Calu3 (cell line): ENCODE measurements at regions not wholly inside any gene's neighbourhood (a gene's known extent, or its start where the extent isn't known, plus 50 kb on each side); places are given as distances from the start of the nearest gene placed in this dataset.

ENCODE experiments used
- BruUV-seq: library from RNA; stranded (reverse); fragments of 400-500 nt; replicated peaks from 2 replicates; lab custom pipeline; 2021; lab: Mats Ljungman, UMichigan
- CTCF ChIA-PET: fragments of 300-600 bp; sonication (Branson Sonifier 250); formaldehyde crosslinking; loops from one replicate; lab custom pipeline; 2022; ENCODE audit warnings: antibody characterized with exemption; lab: Charles Lee
- DNase-seq: peaks from one replicate; pipeline ENCODE4 v3.0.0; 2022
- H3K27ac Mint-ChIP-seq: one replicate; pipeline ENCODE4 v1.8.0; 2022; ENCODE audit warnings: mixed read lengths; ENCODE audit not compliant: unreplicated experiment
- H3K27me3 Mint-ChIP-seq: one replicate; pipeline ENCODE4 v1.8.0; 2022; ENCODE audit warnings: mixed read lengths; ENCODE audit not compliant: unreplicated experiment
- H3K36me3 Mint-ChIP-seq: one replicate; pipeline ENCODE4 v1.8.0; 2022; ENCODE audit warnings: mild to moderate bottlenecking, moderate library complexity, mixed read lengths; ENCODE audit not compliant: insufficient read depth, unreplicated experiment
- H3K4me1 Mint-ChIP-seq: one replicate; pipeline ENCODE4 v1.8.0; 2022; ENCODE audit warnings: mild to moderate bottlenecking, low read depth, mixed read lengths; ENCODE audit not compliant: unreplicated experiment
- H3K4me3 Mint-ChIP-seq: one replicate; pipeline ENCODE4 v1.8.0; 2022; ENCODE audit warnings: mild to moderate bottlenecking, low read depth, moderate library complexity, mixed read lengths; ENCODE audit not compliant: unreplicated experiment
- H3K9me3 Mint-ChIP-seq: one replicate; pipeline ENCODE4 v1.8.0; 2022; ENCODE audit warnings: low read depth, mixed read lengths; ENCODE audit not compliant: unreplicated experiment
- intact Hi-C: fragments of 100-400 bp; cut with micrococcal nuclease; formaldehyde crosslinking; loops from one replicate; pipeline ENCODE4 v1.10.0; 2022; ENCODE audit not compliant: unreplicated experiment
- TF ChIP-seq, protein P1 (sequence below): fragments of 200-600 bp; IDR thresholded peaks from one replicate; pipeline ENCODE4 v1.8.0; 2022; ENCODE audit warnings: antibody characterized with exemption; ENCODE audit not compliant: unreplicated experiment

- Mint-ChIP-seq H3K9me3 (peaks cover 4% of the 10 kb centered on the region), H3K4me1 (peaks cover 11% of the 10 kb centered on the region), H3K36me3 (no peaks in the 10 kb centered on the region), H3K27ac (no peak overlapping the region), H3K27me3 (no peaks in the 10 kb centered on the region), H3K4me3 (no peak overlapping the region)
- BruUV-seq: no TSS peak
- CTCF ChIA-PET: interaction anchor here (0.6 to 1.8 kb wide), 3 partner anchors 30 to 271 kb away, joined by 3 to 5 read pairs (median 3); no protein-coding TSS in a partner anchor
- intact Hi-C loops: no loop called here
- TF ChIP-seq, protein P1, sequence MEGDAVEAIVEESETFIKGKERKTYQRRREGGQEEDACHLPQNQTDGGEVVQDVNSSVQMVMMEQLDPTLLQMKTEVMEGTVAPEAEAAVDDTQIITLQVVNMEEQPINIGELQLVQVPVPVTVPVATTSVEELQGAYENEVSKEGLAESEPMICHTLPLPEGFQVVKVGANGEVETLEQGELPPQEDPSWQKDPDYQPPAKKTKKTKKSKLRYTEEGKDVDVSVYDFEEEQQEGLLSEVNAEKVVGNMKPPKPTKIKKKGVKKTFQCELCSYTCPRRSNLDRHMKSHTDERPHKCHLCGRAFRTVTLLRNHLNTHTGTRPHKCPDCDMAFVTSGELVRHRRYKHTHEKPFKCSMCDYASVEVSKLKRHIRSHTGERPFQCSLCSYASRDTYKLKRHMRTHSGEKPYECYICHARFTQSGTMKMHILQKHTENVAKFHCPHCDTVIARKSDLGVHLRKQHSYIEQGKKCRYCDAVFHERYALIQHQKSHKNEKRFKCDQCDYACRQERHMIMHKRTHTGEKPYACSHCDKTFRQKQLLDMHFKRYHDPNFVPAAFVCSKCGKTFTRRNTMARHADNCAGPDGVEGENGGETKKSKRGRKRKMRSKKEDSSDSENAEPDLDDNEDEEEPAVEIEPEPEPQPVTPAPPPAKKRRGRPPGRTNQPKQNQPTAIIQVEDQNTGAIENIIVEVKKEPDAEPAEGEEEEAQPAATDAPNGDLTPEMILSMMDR: no peak
- no peak for DNase-seq
Measured at GRCh38 chr12:81888961-81889360, 129.8 kb upstream of the PPFIA2 start.

DNA sequence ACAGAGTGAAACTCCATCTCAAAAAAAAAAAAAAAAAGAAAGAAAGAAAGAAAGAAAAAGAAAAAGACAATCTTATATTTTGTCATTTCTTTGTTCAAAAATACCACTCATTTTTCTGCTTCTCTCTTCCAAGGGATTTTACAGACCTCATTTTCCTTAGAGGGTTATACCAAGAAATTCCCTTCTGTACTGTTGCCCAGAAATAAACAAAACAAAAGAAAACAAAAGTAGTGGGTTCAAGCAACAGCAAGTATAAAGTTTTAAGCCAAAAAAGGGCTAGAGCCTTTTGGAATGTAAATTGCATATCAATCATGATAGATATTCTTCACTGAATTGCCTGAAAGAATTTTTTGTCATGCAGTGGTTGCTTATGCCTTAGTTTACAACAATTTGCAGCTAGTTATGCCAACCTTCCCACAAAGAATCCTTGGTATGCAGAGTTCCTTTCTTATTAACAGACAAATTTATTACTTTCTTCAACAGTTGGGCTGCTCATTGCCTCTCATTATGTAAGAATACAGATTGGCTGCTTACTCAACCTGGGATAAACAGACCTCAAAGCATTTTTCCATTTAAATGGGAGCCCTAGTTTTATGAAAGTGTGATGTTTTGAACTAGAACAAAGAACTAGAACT lies 129.1 kb upstream of the PPFIA2 start:
- no TSS peak for BruUV-seq
- peaks cover 4% of the 10 kb centered on the region for H3K9me3 Mint-ChIP-seq
- H3K36me3 Mint-ChIP-seq: no peaks in the 10 kb centered on the region
- no peaks in the 10 kb centered on the region for H3K27me3 Mint-ChIP-seq
- H3K27ac Mint-ChIP-seq: no peak overlapping the region
- peaks cover 11% of the 10 kb centered on the region for H3K4me1 Mint-ChIP-seq
- intact Hi-C loops: no loop called here
- no peak overlapping the region for H3K4me3 Mint-ChIP-seq
- CTCF ChIA-PET: interaction anchor here (0.6 to 1.8 kb wide), 3 partner anchors 29 to 270 kb away, joined by 3 to 5 read pairs (median 3); no protein-coding TSS in a partner anchor
- DNase-seq: no peak
- TF ChIP-seq, protein P1: no peak

DNA sequence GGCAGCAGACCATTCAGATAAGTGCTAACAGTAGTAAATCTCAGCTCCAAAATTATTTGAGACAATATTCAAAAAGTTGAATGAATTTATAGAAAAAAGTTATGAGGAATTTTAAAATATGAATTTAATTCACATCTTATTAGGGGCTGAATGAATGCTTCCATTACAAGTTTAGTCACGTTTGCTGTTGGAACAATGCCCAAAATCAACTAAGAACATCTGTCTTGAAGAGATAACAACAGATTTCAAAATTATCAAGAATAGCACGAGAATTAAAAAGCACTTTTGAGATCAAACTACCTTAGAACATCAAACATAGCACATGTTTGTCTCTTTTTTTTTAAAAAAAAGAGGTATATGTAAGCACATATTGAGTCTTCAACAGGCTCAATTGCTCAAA lies 115.4 kb upstream of the PPFIA2 start:
- Mint-ChIP-seq H3K4me1 (peaks cover 29% of the 10 kb centered on the region), H3K27me3 (no peaks in the 10 kb centered on the region), H3K36me3 (peaks cover 6% of the 10 kb centered on the region), H3K27ac (peak overlapping the region; percentile 86), H3K9me3 (no peaks in the 10 kb centered on the region), H3K4me3 (peak overlapping the region; percentile 49)
- no peak for DNase-seq
- CTCF ChIA-PET: no interaction called here
- BruUV-seq: no TSS peak
- TF ChIP-seq, protein P1: no peak
- intact Hi-C loops: loop anchor here (5.0 to 10.0 kb wide), 3 partner anchors 88 to 230 kb away; no protein-coding TSS in a partner anchor

- intact Hi-C loops: loop anchor here (5.0 to 10.0 kb wide), 3 partner anchors 88 to 231 kb away; no protein-coding TSS in a partner anchor
- CTCF ChIA-PET: no interaction called here
- Mint-ChIP-seq H3K27me3 (no peaks in the 10 kb centered on the region), H3K27ac (peak overlapping the region; percentile 86), H3K4me1 (peaks cover 29% of the 10 kb centered on the region), H3K4me3 (peak overlapping the region; percentile 49), H3K36me3 (peaks cover 6% of the 10 kb centered on the region), H3K9me3 (no peaks in the 10 kb centered on the region)
- peak; percentile 45 for DNase-seq
- TF ChIP-seq, protein P1: no peak
- no TSS peak for BruUV-seq
Measured at GRCh38 chr12:81874166-81874565, 115.0 kb upstream of the PPFIA2 start.
